ENCODE measurements at regions not wholly inside any gene's neighbourhood (a gene's known extent, or its start where the extent isn't known, plus 50 kb on each side); places are given as distances from the start of the nearest gene placed in this dataset.

DNA sequence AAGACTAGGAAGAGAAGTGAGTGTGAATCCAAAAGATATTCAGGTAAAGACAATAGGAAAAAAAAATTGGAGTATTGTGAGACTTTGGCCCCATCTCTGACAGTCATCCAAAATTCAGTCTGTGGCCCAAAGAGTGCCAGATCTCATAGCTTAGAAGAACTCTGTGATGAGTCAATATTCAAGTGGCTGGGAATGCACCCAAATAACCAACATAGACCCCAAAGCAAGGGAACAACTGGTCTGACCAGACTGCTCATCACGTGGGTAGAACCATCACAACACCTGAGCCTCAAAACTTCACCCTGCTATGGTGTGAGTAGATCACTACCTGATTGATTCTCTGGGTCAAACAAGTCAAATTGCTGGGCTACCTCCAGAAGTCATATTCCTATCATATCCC lies 51.1 kb upstream of the TRDN start:
- ATAC-seq, result no peak
- TF ChIP-seq ZNF565 (CRISPR knock-in tag; conservative IDR thresholded peaks at IDR 0.05; ENCODE audit: low read depth) (no peak), SNAI2 (CRISPR knock-in tag; IDR thresholded peaks at IDR 0.05) (no peak), TCF4 (CRISPR knock-in tag; IDR thresholded peaks at IDR 0.05; ENCODE audit: borderline replicate concordance) (no peak)
- TF ChIP-seq, protein P1, sequence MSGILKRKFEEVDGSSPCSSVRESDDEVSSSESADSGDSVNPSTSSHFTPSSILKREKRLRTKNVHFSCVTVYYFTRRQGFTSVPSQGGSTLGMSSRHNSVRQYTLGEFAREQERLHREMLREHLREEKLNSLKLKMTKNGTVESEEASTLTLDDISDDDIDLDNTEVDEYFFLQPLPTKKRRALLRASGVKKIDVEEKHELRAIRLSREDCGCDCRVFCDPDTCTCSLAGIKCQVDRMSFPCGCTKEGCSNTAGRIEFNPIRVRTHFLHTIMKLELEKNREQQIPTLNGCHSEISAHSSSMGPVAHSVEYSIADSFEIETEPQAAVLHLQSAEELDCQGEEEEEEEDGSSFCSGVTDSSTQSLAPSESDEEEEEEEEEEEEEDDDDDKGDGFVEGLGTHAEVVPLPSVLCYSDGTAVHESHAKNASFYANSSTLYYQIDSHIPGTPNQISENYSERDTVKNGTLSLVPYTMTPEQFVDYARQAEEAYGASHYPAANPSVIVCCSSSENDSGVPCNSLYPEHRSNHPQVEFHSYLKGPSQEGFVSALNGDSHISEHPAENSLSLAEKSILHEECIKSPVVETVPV (CRISPR knock-in tag; IDR thresholded peaks at IDR 0.05), result no peak
- TF ChIP-seq, protein P2, sequence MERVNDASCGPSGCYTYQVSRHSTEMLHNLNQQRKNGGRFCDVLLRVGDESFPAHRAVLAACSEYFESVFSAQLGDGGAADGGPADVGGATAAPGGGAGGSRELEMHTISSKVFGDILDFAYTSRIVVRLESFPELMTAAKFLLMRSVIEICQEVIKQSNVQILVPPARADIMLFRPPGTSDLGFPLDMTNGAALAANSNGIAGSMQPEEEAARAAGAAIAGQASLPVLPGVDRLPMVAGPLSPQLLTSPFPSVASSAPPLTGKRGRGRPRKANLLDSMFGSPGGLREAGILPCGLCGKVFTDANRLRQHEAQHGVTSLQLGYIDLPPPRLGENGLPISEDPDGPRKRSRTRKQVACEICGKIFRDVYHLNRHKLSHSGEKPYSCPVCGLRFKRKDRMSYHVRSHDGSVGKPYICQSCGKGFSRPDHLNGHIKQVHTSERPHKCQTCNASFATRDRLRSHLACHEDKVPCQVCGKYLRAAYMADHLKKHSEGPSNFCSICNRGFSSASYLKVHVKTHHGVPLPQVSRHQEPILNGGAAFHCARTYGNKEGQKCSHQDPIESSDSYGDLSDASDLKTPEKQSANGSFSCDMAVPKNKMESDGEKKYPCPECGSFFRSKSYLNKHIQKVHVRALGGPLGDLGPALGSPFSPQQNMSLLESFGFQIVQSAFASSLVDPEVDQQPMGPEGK (CRISPR knock-in tag; IDR thresholded peaks at IDR 0.05; ENCODE audit: borderline replicate concordance), result no peak

Measured in SK-N-SH treated with all-trans-retinoic acid at 6 μM for 48 hours (cell line).